ENCODE measurements at regions not wholly inside any gene's neighbourhood (a gene's known extent, or its start where the extent isn't known, plus 50 kb on each side); places are given as distances from the start of the nearest gene placed in this dataset.
A peak's percentile ranks its signal among the peaks of the same experiment; 100 is the strongest.

- DNase-seq, result peak in 1 of 2 donors; percentile 15
Observed at GRCh38 chr13:47025791-47026447, 129.1 kb upstream of the HTR2A start.

- no peak for DNase-seq
Observed at GRCh38 chr13:47019977-47020376, 123.1 kb upstream of the HTR2A start.

- DNase-seq, result no peak
Observed at GRCh38 chr13:47017476-47017875, 120.6 kb upstream of the HTR2A start.

- no peak for DNase-seq
Observed at GRCh38 chr13:47008318-47008717, 111.5 kb upstream of the HTR2A start.

GRCh38 chr13:47005756-47006414 is 109.0 kb upstream of the HTR2A start:
- no peak for DNase-seq

- DNase-seq, result no peak
Observed at GRCh38 chr13:47004540-47004939, 107.7 kb upstream of the HTR2A start.

- no peak for DNase-seq
Observed at GRCh38 chr13:47004027-47004426, 107.2 kb upstream of the HTR2A start.

GRCh38 chr13:47000165-47000564 is 103.3 kb upstream of the HTR2A start:
- DNase-seq, result no peak

- no peak for DNase-seq
Observed at GRCh38 chr13:46996316-46997030, 99.6 kb upstream of the HTR2A start.

GRCh38 chr13:46995874-46996273 is 99.0 kb upstream of the HTR2A start:
- no peak for DNase-seq

- no peak for DNase-seq
Observed at GRCh38 chr13:46994492-46994891, 97.6 kb upstream of the HTR2A start.

GRCh38 chr13:46992383-46992952 is 95.6 kb upstream of the HTR2A start:
- DNase-seq, result no peak

- DNase-seq, result no peak
Observed at GRCh38 chr13:46983881-46984280, 87.0 kb upstream of the HTR2A start.

GRCh38 chr13:46982856-46983582 is 86.2 kb upstream of the HTR2A start:
- peak in 1 of 2 donors; percentile 45 for DNase-seq

- no peak for DNase-seq
Observed at GRCh38 chr13:46975173-46975572, 78.3 kb upstream of the HTR2A start.

GRCh38 chr13:46968450-46968849 is 71.6 kb upstream of the HTR2A start:
- DNase-seq, result no peak

- DNase-seq, result no peak
Observed at GRCh38 chr13:46964789-46965527, 68.1 kb upstream of the HTR2A start.

GRCh38 chr13:46963904-46964303 is 67.1 kb upstream of the HTR2A start:
- no peak for DNase-seq

- DNase-seq, result no peak
Observed at GRCh38 chr13:46962281-46962941, 65.6 kb upstream of the HTR2A start.

GRCh38 chr13:46961719-46962118 is 64.9 kb upstream of the HTR2A start:
- DNase-seq, result peak in 1 of 2 donors; percentile 30

- no peak for DNase-seq
Observed at GRCh38 chr13:46953941-46954340, 57.1 kb upstream of the HTR2A start.

- no peak for DNase-seq
Observed at GRCh38 chr13:46953331-46953730, 56.5 kb upstream of the HTR2A start.

All from CD4-positive, alpha-beta T cell treated with Interleukin-4 for 1 hour (primary cell).